G401.6 (cell line): ENCODE measurements at regions not wholly inside any gene's neighbourhood (a gene's known extent, or its start where the extent isn't known, plus 50 kb on each side); places are given as distances from the start of the nearest gene placed in this dataset.

Experiments
- FAIRE-seq: peaks from 2 replicates; lab custom pipeline; 2012; peaks lifted over from hg19 to GRCh38; lab: Jason Lieb, UNC

DNA sequence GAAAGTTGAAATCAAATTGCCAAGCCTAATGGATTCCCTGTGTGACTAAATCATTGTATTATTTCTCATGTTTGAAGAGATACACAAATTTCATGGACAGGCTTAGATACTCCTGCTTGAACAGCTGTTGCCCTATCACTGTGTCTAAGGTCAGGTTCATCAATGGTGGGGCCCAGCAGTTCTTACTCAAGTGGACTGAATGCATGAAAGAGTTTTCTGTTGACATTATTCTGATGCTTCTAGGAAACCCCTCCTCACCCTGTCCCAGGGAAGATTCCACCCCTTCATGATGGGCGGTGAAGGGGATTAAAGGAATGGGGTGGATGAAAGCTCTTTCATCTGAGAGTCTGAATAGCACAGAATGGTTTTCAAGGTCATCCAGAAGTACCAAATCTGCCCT is 148.8 kb downstream of the INO80D start:
- no peak for FAIRE-seq

GRCh38 chr2:205936446-205936845 is 149.5 kb downstream of the INO80D start:
- no peak for FAIRE-seq

DNA sequence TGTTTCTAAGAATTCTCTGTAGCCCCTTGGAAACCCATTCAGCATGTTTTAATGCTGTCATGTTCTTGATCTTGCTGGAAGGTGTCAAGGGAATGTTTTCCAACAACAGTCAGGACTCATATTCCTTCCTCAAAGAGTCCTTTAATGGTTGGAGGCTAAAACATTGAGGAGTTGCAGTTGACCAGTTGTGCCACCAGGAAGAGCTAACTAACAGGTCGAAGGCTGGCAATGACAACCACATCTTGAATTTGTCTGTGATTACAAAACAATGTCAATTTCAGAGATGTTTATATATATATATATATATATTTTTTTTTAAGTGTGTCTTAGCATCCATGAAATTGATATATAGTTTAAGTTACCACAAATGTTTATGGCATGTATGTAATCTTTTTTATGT is 151.5 kb downstream of the INO80D start:
- FAIRE-seq: no peak

DNA sequence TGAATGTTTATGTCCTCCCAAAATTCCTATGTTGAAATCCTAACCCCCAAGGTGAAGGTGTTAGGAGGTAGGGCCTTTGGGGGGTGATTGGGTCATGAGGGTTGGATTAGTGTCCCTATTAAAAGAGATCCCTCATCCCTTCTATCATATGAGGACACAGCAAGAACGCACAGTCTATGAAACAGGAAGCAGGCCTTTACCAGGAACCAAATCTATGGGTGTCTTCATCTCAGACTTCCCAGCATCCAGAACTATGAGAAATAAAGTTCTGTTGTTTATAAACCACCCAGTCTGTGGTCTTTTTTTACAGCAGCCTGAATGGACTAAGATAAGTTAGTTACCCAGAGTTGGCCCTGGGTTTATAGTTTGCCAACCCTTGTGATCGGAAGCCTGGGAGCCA is 153.1 kb downstream of the INO80D start:
- FAIRE-seq: no peak

DNA sequence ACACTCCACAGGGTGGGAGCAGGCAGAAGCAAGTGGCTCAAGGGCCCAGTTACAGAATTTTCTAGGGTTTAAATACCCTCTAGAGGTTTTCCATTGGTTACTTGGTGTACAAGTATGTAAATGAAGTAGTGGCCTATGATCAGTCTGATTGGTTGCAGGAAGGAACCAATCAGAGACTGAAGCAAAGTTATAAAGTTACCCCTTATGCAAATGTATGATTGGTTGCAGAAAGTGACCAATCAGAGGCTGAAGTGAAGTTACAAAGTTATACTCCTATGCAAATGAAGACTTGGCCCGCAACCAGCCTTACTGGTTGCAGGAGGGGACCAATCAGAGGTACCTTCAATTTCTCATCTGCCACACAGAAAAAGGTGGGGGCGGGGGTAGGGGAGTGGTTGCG is 154.6 kb downstream of the INO80D start:
- FAIRE-seq: no peak

GRCh38 chr2:205930209-205930608 is 155.8 kb downstream of the INO80D start:
- no peak for FAIRE-seq

GRCh38 chr2:205929246-205929942 is 156.6 kb downstream of the INO80D start:
- no peak for FAIRE-seq

DNA sequence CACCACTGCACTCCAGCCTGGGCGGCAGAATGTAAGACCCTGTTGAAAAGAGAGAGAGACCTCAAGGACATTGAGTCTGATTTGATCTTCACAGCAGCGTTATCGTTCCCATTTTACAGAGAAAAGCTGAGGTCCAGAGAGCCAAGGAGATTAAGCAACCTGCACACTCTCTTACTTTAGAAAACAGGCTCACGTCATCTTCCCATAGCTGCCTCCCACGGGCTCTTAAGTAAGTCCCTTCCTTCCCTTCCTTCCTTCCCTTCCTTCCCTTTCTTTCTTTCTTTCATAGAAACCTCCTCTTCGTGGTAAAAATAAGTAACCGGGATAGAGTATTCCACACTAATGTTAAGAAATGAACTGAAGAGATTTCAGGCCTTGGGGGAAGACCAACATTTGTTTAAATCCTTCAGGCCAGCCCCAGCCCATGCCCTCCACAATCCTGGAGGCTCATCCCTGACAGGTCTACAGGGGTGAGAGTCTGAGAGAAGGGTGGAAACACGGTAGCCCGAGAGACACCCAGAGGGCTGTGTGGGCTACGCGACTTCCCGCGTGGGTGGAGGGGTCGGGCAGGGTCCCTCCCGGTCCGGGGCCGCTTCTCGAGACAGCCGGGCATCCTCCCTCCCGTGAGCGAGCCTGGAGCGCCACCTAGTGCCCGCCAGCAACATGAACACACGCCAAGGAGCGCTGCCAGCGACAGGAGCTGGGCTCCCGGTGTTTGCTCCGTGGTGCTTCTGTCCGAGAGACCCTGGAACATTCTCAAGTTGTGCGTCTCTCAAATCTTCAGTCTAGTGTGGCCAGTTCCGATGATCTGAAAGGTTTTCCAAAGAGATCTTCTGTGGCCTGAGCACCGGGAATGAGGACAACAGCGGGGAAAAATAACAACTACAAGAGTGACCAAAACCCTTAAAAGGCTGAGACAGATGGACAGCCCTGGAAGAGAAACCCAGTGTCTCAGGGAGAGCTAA is 160.3 kb downstream of the INO80D start:
- FAIRE-seq: no peak

DNA sequence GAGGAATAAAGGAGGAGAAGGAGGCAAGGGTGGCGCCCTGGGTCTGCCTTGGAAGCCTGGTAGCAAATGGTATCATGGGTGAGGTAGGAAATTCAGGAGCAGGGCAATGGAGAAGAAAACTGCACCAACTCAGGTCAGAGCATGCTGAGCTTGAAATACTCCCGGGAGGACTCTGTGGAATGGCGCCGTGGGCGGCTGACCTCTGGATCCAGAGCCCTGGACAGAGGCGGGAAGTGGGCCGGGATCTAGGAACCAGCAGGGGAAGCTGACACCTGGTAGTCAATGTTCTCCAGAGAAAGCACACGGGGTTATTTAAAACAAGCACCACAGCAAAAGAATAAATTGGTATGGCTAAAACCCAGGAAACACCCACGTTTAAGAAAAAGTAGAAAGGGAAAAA is 161.3 kb downstream of the INO80D start:
- no peak for FAIRE-seq

DNA sequence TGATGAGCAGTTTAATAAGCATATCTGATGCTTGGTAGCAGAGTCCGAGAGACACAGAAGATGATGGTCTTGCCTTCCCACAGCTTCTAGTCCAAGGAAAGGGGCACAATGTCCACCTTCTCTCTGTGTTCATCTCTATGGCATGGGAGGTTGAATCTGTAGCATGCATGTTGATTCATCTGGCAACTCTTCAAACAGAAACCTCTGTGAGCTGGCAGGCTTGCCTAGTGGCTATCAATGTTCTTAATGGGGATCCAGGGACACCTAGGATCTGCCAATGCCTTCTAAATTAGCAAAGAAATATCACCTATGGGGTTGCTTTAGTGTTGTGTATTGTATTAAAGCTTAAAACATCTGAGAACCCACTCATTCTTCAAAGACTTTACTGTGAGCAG is 170.8 kb downstream of the INO80D start:
- no peak for FAIRE-seq

GRCh38 chr2:205914213-205915129 is 171.5 kb downstream of the INO80D start:
- no peak for FAIRE-seq

DNA sequence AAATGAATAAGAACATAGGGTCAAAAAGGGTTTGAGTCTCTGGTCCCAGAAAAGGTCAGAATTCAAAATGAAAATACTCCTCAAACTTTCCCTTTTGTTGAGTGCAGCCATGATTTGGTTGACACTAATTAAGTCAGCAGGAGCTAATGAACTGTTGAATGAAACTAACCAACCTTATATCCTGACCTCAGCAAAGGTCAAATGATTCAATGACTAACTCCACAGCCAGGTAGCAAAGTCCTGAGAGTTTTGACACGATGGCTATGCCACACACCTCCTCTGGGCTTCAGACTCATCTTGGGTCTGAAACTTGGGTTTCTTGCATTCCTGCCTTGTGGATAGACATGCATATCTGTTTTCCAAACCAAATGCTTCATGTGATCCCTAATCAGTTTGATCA is 172.3 kb downstream of the INO80D start:
- no peak for FAIRE-seq

DNA sequence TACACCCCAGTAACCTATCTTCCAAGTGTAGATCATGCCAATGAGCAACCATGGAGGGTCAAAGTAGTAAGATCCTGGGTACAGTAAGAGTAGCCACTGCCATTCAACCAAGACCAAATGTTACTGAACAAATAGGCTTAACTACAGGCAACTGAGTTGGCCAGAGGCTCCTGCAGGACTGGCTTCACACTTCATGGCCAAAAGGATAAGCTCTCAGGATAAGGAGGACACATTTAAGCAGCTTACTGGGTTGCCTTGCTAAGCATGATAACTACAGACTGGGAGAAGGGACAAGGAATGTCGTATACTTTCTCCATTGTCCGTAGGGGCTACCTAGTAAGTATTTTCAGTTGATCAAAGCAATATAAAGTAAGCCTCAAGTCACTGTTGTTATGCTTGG is 174.7 kb downstream of the INO80D start:
- no peak for FAIRE-seq

DNA sequence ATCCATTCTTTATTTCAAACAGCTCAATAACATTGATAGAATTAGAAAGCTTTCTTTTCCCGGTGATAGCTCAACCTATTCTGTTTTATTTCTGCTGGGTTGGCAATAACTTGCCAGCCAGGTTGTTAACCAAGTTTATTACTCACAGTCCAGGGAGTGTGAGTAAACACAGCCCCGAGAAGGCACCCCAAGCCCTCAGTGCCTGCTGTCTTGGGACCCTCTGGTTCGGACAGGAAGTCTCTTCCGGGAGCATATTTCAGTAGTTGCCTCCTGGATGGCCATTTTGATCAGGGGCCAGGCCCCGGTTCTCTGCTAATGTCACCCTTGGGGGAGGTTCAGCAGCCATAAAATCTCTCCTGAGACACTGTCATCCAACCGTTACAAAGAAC is 176.8 kb downstream of the INO80D start:
- FAIRE-seq: no peak

DNA sequence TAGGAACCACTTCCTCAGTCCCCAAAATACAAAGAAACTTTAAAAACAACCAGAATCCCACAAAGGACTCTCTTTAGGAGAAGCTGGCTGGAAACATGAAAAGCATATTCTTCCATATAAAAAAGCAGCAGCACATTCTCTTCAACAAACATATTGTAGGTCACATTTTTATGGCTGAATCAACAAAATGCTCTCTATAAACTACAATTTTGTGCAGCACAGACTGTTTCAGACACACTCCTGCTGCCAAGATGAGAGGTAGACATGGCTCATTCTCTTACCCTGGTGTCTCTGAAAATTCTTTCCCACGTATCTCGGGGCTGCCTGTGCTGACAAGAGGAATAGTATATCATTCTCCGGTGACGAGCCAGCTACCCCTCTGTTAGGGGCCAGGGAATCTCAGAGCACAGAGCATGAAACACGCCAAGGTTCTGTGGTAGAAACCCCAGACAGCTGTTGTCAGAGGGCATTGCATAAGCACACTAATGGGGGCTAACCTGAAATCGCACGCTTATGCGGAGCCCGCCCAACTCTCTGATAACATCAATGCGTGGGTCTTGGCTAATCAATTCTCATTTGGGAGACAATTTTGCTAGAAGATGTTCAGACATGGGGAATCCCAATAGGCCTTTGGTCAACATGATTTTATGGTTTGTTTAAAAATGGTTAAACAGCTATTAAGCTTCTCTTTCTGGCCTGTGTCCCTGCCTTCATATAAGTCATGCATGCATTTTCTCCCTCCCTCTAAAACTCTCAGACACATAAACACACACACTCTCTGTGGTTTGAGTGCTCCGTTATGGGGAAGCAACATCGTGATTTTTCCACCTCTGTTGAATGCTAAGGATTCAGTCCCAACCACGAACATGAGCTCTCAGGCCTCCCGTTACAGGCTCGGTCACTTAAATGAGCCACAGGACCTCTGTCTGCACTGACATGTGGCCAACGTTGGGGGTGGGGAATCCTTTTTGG is 177.5 kb downstream of the INO80D start:
- FAIRE-seq: no peak

- no peak for FAIRE-seq
These were observed 179.6 kb downstream of the INO80D start for GRCh38 chr2:205906419-205906818.

GRCh38 chr2:205905576-205905975 is 180.4 kb downstream of the INO80D start:
- no peak for FAIRE-seq

- FAIRE-seq: no peak
These were observed 181.1 kb downstream of the INO80D start for GRCh38 chr2:205904873-205905272.

- FAIRE-seq: no peak
These were observed 182.3 kb downstream of the INO80D start for GRCh38 chr2:205903549-205904129.

GRCh38 chr2:205902900-205903237 is 183.1 kb downstream of the INO80D start:
- no peak for FAIRE-seq
